ENCODE measurements at regions not wholly inside any gene's neighbourhood (a gene's known extent, or its start where the extent isn't known, plus 50 kb on each side); places are given as distances from the start of the nearest gene placed in this dataset.

DNA sequence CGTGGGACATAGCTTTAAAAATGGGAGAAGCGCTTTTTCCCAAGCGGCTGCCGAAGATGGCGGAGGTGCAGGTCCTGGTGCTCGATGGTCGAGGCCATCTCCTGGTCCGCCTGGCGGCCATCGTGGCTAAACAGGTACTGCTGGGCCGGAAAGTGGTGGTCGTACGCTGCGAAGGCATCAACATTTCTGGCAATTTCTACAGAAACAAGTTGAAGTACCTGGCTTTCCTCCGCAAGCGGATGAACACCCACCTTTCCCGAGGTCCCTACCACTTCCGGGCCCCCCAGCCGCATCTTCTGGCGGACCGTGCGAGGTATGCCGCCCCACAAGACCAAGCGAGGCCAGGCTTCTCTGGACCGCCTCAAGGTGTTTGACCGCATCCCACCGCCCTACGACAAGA lies 245.5 kb downstream of the MRPL39 start:
- TF ChIP-seq ZSCAN20 (CRISPR knock-in tag; IDR thresholded peaks at IDR 0.05) = no peak
- TF ChIP-seq, protein P1, sequence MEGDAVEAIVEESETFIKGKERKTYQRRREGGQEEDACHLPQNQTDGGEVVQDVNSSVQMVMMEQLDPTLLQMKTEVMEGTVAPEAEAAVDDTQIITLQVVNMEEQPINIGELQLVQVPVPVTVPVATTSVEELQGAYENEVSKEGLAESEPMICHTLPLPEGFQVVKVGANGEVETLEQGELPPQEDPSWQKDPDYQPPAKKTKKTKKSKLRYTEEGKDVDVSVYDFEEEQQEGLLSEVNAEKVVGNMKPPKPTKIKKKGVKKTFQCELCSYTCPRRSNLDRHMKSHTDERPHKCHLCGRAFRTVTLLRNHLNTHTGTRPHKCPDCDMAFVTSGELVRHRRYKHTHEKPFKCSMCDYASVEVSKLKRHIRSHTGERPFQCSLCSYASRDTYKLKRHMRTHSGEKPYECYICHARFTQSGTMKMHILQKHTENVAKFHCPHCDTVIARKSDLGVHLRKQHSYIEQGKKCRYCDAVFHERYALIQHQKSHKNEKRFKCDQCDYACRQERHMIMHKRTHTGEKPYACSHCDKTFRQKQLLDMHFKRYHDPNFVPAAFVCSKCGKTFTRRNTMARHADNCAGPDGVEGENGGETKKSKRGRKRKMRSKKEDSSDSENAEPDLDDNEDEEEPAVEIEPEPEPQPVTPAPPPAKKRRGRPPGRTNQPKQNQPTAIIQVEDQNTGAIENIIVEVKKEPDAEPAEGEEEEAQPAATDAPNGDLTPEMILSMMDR (IDR thresholded peaks at IDR 0.05) = no peak
- TF ChIP-seq POLR2AphosphoS2 (conservative IDR thresholded peaks at IDR 0.05; ENCODE audit: low read length) = no peak
- no peak for TF ChIP-seq EP300 (IDR thresholded peaks at IDR 0.05)
- no peak for TF ChIP-seq MYC (IDR thresholded peaks at IDR 0.05; ENCODE audit: borderline replicate concordance, low read length)
- TF ChIP-seq, protein P2, sequence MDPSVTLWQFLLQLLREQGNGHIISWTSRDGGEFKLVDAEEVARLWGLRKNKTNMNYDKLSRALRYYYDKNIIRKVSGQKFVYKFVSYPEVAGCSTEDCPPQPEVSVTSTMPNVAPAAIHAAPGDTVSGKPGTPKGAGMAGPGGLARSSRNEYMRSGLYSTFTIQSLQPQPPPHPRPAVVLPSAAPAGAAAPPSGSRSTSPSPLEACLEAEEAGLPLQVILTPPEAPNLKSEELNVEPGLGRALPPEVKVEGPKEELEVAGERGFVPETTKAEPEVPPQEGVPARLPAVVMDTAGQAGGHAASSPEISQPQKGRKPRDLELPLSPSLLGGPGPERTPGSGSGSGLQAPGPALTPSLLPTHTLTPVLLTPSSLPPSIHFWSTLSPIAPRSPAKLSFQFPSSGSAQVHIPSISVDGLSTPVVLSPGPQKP (IDR thresholded peaks at IDR 0.05; ENCODE audit: low read depth, low read length) = no peak
- no peak for TF ChIP-seq MAFK (IDR thresholded peaks at IDR 0.05; ENCODE audit: partially characterized antibody)

Measured in A549 (cell line).